HepG2 (cell line): ENCODE measurements at regions not wholly inside any gene's neighbourhood (a gene's known extent, or its start where the extent isn't known, plus 50 kb on each side); places are given as distances from the start of the nearest gene placed in this dataset.

Source experiments
- ATAC-seq: fragments of 200-7000 bp; cut with Tn5 transposase; 3 replicates; pipeline ENCODE4 v1.9.1; 2020; ENCODE audit warnings: mild to moderate bottlenecking, moderate library complexity
- BruUV-seq: library from RNA; stranded (reverse); fragments of 400-500 nt; replicated peaks from 2 replicates; lab custom pipeline; 2021; lab: Mats Ljungman, UMichigan
- CTCF ChIA-PET: fragments of 300-600 bp; formaldehyde crosslinking; extraction: SDS; loops from one replicate; lab custom pipeline; 2021; ENCODE audit warnings: low total read pairs, inconsistent platforms, low intra/inter-chr PET ratio; lab: Yijun Ruan, JAX
- POLR2A ChIA-PET: fragments of 350-600 bp; sonication (Branson Sonifier 250); formaldehyde crosslinking; loops from one replicate; lab custom pipeline; 2020; ENCODE audit warnings: antibody characterized with exemption, inconsistent platforms; lab: Yijun Ruan, JAX
- DNase-seq: peaks from one replicate; pipeline ENCODE4 v3.0.0-alpha.2; 2015; ENCODE audit warnings: low spot score
- FAIRE-seq: peaks from 3 replicates; lab custom pipeline; 2011; peaks lifted over from hg19 to GRCh38; lab: Jason Lieb, UNC
- H2AFZ ChIP-seq: one replicate; pipeline ENCODE4 v1.6.1; 2011; ENCODE audit warnings: low read length, inconsistent platforms
- H3K27ac ChIP-seq: fragments of 300-600 bp; 3 replicates; pipeline ENCODE4 v1.8.0; 2011; ENCODE audit warnings: mixed run types, mild to moderate bottlenecking, mixed read lengths, low read length, inconsistent platforms; ENCODE audit not compliant: insufficient read depth; ENCODE audit errors: extremely low read length
- H3K27me3 ChIP-seq, 2 experiments: fragments of 200-600 bp in 1 of 2; 2 replicates in 1 of 2; 3 replicates in 1 of 2; pipeline versions ENCODE4 v1.6.0 to v1.8.0; 2011; ENCODE audit warnings: low read length in 2 of 2, mild to moderate bottlenecking in 2 of 2, moderate library complexity in 2 of 2, inconsistent platforms in 1 of 2; ENCODE audit not compliant: insufficient read depth in 2 of 2, control insufficient read depth in 1 of 2
- H3K36me3 ChIP-seq, 2 experiments: fragments of 200-600 bp in 1 of 2; replicated peaks in 1 of 2; 2 replicates in 1 of 2; 3 replicates in 1 of 2; pipeline versions ENCODE4 v1.5.1 to v1.8.0; 2011; ENCODE audit warnings: low read length in 2 of 2, inconsistent platforms in 1 of 2; ENCODE audit not compliant: insufficient read depth in 2 of 2, control insufficient read depth in 1 of 2
- H3K4me1 ChIP-seq: 2 replicates; pipeline ENCODE4 v1.5.1; 2012; ENCODE audit warnings: low read length, inconsistent platforms; ENCODE audit not compliant: insufficient read depth
- H3K4me2 ChIP-seq: 2 replicates; pipeline ENCODE4 v1.6.0; 2011; ENCODE audit warnings: low read depth, low read length, inconsistent platforms
- H3K4me3 ChIP-seq, 3 experiments: fragments of 200-600 bp in 1 of 3; sonication (generic), shearing (Covaris generic) in 1 of 3; replicated peaks in 1 of 3; 2 replicates each; pipeline ENCODE4 v1.5.1; 2011 to 2016; ENCODE audit warnings: low read length in 3 of 3, inconsistent platforms in 2 of 3, low read depth in 2 of 3, mild to moderate bottlenecking in 2 of 3, control low read depth in 1 of 3, mixed read lengths in 1 of 3; ENCODE audit not compliant: insufficient read depth in 1 of 3
- H3K79me2 ChIP-seq: one replicate; pipeline ENCODE4 v1.6.1; 2011; ENCODE audit warnings: low read length, inconsistent platforms; ENCODE audit not compliant: insufficient read depth
- H3K9ac ChIP-seq: 2 replicates; pipeline ENCODE4 v1.6.0; 2011; ENCODE audit warnings: mild to moderate bottlenecking, low read depth, low read length, inconsistent platforms; ENCODE audit not compliant: insufficient read depth
- H3K9me3 ChIP-seq: 2 replicates; pipeline ENCODE4 v1.5.1; 2012; ENCODE audit warnings: mild to moderate bottlenecking, low read length
- H4K20me1 ChIP-seq: 2 replicates; pipeline ENCODE4 v1.6.0; 2011; ENCODE audit warnings: inconsistent platforms, mild to moderate bottlenecking, low read length, moderate library complexity; ENCODE audit not compliant: insufficient read depth
- ARNT ChIP-seq: fragments of 450-650 bp; IDR thresholded peaks from 2 replicates; pipeline ENCODE4 v1.6.1; 2017
- DBP ChIP-seq: sonication (generic); formaldehyde crosslinking; IDR thresholded peaks from 2 replicates; pipeline ENCODE4 v1.4.0; 2020; ENCODE audit warnings: missing genetic modification reagents; ENCODE audit errors: not compliant biosample characterization
- EHMT2 ChIP-seq: fragments of 200-600 bp; sonication (generic); IDR thresholded peaks from 2 replicates; pipeline ENCODE4 v1.7.0; 2017; ENCODE audit warnings: antibody characterized with exemption, low read depth, low read length, borderline replicate concordance
- PHF21A ChIP-seq: sonication (generic); formaldehyde crosslinking; IDR thresholded peaks from 2 replicates; pipeline ENCODE4 v1.5.0; 2020; ENCODE audit warnings: mild to moderate bottlenecking, missing genetic modification reagents
- PHF5A ChIP-seq: IDR thresholded peaks from one replicate; pipeline ENCODE4 v1.6.1; 2018; ENCODE audit warnings: low read depth, missing genetic modification reagents; ENCODE audit not compliant: unreplicated experiment
- SIN3B ChIP-seq: fragments of 150-350 bp; IDR thresholded peaks from 2 replicates; pipeline ENCODE4 v1.6.1; 2014; ENCODE audit warnings: low read length
- ZBTB42 ChIP-seq: sonication (generic); formaldehyde crosslinking; IDR thresholded peaks from 2 replicates; pipeline ENCODE4 v1.5.0; 2020; ENCODE audit warnings: mild to moderate bottlenecking, missing genetic modification reagents
- ZFAT ChIP-seq: sonication (generic); formaldehyde crosslinking; conservative IDR thresholded peaks from 2 replicates; pipeline ENCODE4 v1.8.1; 2023; ENCODE audit warnings: missing genetic modification reagents, inconsistent platforms
- ZFX ChIP-seq: sonication (generic); formaldehyde crosslinking; IDR thresholded peaks from 2 replicates; pipeline ENCODE4 v1.4.0; 2020; ENCODE audit warnings: mild to moderate bottlenecking, low read depth, missing genetic modification reagents, moderate library complexity
- ZNF552 ChIP-seq: sonication (generic); formaldehyde crosslinking; IDR thresholded peaks from 2 replicates; pipeline ENCODE4 v1.9.0; 2022; ENCODE audit warnings: missing genetic modification reagents, mild to moderate bottlenecking, borderline replicate concordance
- ZNF644 ChIP-seq: IDR thresholded peaks from 2 replicates; pipeline ENCODE4 v1.6.1; 2016; ENCODE audit warnings: low read depth
- ZNF652 ChIP-seq: IDR thresholded peaks from 2 replicates; pipeline ENCODE4 v1.6.1; 2016; ENCODE audit warnings: low read depth, borderline replicate concordance
- ZNF720 ChIP-seq: sonication (generic); formaldehyde crosslinking; IDR thresholded peaks from 2 replicates; pipeline ENCODE4 v1.4.0; 2020; ENCODE audit warnings: missing genetic modification reagents
- ZNF766 ChIP-seq: sonication (generic); formaldehyde crosslinking; IDR thresholded peaks from 2 replicates; pipeline ENCODE4 v1.5.0; 2020; ENCODE audit warnings: missing genetic modification reagents, borderline replicate concordance
- ZNF777 ChIP-seq: sonication (generic); formaldehyde crosslinking; IDR thresholded peaks from 2 replicates; pipeline ENCODE4 v1.4.0; 2020; ENCODE audit warnings: missing genetic modification reagents
- WGBS: methylation state at CpG from one replicate; pipeline ENCODE4 v1.1.6; 2017; ENCODE audit warnings: low lambda C conversion rate; 5-methylcytosine and 5-hydroxymethylcytosine counted together
- in situ Hi-C: cut with HindIII; loops from 2 replicates; pipeline ENCODE4 v1.10.0; 2017; ENCODE audit warnings: low pct_unique_long_range_greater_than_20kb; ENCODE audit not compliant: extremely low pct_ligation_motif_present
- intact Hi-C: fragments of 100-400 bp; cut with micrococcal nuclease; formaldehyde crosslinking; loops from one replicate; pipeline ENCODE4 v1.10.0; 2022; ENCODE audit not compliant: unreplicated experiment

GRCh38 chr10:78291722-78292121, 258.1 kb downstream of the RPS24 start:
- BruUV-seq: no TSS peak
- no peak for DNase-seq
- Histone ChIP-seq H4K20me1 (no peaks in the 10 kb centered on the region), H2AFZ (no peak overlapping the region), H3K9me3 (no peaks in the 10 kb centered on the region), H3K9ac (no peak overlapping the region), H3K4me1 (peaks cover 13% of the 10 kb centered on the region), H3K4me3 (no peak overlapping the region), H3K36me3 (no peaks in the 10 kb centered on the region), H3K4me2 (no peak overlapping the region), H3K27ac (no peak overlapping the region), H3K27me3 (peaks cover 5 to 13% of the 10 kb centered on the region in 2 experiments; a peak in 3 of 5 replicates), H3K79me2 (no peaks in the 10 kb centered on the region)
- ATAC-seq: no peak
- WGBS: 79% methylated on average over 2 of the region's 2 CpGs
- in situ Hi-C loops (no loop called here), intact Hi-C loops (no loop called here)
- FAIRE-seq: no peak
- POLR2A ChIA-PET: no interaction called here
- TF ChIP-seq ZFX: no peak
- TF ChIP-seq ZNF652 (CRISPR knock-in tag): no peak
- no peak for TF ChIP-seq ZNF766 (CRISPR knock-in tag)
- no peak for TF ChIP-seq ARNT
- CTCF ChIA-PET: no interaction called here

- H3K27ac ChIP-seq: no peak overlapping the region
- POLR2A ChIA-PET: no interaction called here
- no peak overlapping the region for H3K9ac ChIP-seq
- no peak for ATAC-seq
- no peak for DNase-seq
- in situ Hi-C loops (no loop called here), intact Hi-C loops (no loop called here)
- no peak overlapping the region for H3K4me2 ChIP-seq
- no peak for FAIRE-seq
- WGBS: 53% methylated on average over 9 of the region's 10 CpGs
- no peaks in the 10 kb centered on the region for H3K36me3 ChIP-seq
- CTCF ChIA-PET: no interaction called here
- peaks cover 5 to 13% of the 10 kb centered on the region in 2 experiments; a peak in 3 of 5 replicates for H3K27me3 ChIP-seq
- H3K79me2 ChIP-seq: no peaks in the 10 kb centered on the region
- TF ChIP-seq ZNF644 (CRISPR knock-in tag): no peak
- TF ChIP-seq ZNF552: no peak
- TF ChIP-seq ZNF720: no peak
- TF ChIP-seq PHF21A (CRISPR knock-in tag): no peak
- no peak for TF ChIP-seq EHMT2
- TF ChIP-seq ZFAT: no peak
- TF ChIP-seq SIN3B: no peak
- TF ChIP-seq ZBTB42 (CRISPR knock-in tag): no peak
- no peak for TF ChIP-seq PHF5A (CRISPR knock-in tag)
- TF ChIP-seq DBP: no peak
- no peak for TF ChIP-seq ZNF777 (CRISPR knock-in tag)
- TF ChIP-seq, all 625 proteins: peak for 0
- H3K9me3 ChIP-seq: no peaks in the 10 kb centered on the region
- peaks cover 13% of the 10 kb centered on the region for H3K4me1 ChIP-seq
- no peak overlapping the region for H2AFZ ChIP-seq
- H3K4me3 ChIP-seq: no peak overlapping the region
- H4K20me1 ChIP-seq: no peaks in the 10 kb centered on the region
- no TSS peak for BruUV-seq
These were observed 258.8 kb downstream of the RPS24 start for GRCh38 chr10:78292250-78292981.
